Stromal cell of bone marrow (primary cell): ENCODE measurements at regions not wholly inside any gene's neighbourhood (a gene's known extent, or its start where the extent isn't known, plus 50 kb on each side); places are given as distances from the start of the nearest gene placed in this dataset.

Experiments used
- DNase-seq: peaks from one replicate; pipeline ENCODE4 v3.0.0-alpha.2; 2012; ENCODE audit warnings: low read depth

DNA sequence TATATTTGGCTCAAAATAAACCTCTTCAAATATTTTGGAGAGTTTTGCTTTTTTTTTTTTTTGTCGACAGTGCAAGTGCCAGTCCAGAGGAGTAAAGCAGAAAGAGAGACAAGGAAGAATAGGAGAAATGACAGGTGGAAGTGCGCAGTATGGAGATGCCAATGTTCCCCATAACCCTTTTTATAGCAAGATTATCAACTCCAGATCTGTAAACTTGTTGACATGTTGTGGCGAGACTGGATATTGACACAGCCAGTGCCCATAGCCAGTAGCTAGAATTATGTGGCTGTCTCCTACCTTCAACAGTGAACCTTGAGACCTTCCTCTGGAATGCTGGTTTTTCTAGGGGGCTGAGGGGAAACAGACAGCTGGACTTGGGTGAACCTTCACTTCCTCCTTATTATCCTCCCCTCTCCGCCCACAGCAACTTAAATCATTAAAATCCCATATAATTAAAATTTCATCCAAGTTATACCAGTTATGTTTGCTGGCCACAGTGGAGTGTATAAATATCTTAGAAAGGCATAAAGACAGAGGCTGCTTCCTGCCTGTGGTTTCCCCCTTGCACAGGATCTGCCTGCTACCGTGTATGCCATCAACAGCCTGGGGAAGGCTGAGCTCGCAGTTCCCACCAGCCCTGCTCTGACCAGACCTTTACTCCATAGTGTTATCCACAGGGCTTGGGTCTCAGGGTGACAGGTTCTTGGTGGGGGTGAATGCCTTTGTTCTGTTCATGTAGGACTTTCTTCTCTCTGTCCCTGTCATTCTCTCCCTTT lies 112.3 kb upstream of the ANKH start:
- DNase-seq, result no peak

DNA sequence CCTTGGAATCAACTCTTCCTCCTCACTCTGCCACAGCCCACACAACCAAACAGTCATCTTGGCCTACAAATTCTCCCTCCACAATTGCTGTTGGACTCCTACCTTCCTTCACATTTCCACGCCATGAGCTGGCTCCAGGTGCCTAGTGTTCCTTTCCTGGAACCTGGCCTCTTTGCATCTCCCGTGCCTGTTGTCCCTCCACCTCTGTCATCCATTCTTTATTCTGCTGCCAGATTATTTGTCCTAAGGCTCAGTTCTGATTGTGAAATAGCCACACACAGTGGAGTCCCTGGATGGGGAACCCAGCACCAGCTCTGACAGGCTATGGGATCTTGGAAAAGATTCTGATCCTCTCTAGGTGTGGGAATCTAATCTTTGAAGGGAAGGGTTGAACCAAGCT lies 109.1 kb upstream of the ANKH start:
- no peak for DNase-seq

DNA sequence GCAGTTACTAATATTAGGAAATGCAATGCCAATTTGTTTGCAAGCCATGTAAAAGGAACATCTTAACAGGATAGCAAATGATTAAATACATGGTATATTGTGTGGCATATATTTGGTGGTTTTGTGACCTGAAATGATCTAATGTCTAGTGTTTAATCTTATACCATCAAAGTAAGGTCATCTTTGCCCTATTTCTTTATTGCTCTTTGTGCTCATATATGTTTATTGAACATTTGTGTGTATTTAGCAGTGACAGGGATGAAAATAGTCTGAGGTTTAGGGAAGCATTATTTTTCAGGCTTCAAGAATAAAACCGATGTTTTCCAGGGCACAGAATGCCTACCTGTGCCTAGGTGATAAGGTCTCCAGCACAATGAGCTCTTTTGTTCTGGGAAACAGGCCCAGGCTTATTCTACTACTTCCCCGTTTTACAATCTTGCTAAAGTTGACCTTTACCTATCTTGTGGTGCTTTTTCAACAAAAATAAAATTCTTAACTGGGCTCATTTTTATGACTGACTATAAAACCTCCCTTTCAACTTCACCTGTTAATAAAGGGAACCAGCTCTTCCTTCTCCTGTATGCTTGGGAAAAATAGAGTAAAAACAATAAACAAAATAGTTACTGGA lies 105.6 kb upstream of the ANKH start:
- no peak for DNase-seq

DNA sequence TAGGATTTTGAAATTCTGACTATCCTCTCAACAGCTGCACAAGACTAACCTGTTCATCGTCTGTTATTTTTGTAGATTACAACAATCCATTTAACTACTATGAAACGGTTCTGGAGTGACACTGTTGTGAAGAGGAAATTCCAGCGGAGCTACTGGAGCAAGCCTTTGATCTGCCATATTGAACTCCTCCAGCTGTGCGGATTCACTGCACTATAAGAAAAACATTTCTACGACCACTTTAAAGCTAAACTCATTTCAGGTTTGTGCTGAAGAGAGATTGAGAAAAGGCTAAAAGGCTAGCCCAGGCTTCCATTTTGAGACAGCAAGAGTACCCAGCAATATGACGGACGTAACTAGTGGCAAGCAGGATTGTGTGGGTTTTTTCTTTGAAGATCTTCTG lies 104.9 kb upstream of the ANKH start:
- DNase-seq, result no peak

- no peak for DNase-seq
Observed at GRCh38 chr5:14971873-14972272, 100.3 kb upstream of the ANKH start.

DNA sequence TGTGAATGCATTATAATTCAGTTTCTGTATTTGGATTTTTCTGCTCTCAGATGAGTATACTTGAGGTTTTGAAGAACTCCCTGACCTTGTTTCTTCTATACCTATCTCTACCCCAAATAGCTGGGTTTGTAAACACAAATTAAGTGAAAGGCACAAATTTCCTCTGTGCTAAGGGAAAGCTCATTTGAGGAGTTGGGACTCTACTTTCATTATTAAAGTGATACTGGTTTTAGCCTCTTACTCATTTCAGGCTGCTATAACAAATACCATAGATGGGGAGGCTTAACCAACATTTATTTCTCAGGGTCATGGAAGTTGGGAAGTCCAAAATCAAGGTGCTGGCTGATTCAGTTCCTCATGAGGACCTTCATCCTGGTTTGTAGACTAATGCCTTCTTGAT lies 97.2 kb upstream of the ANKH start:
- no peak for DNase-seq

DNA sequence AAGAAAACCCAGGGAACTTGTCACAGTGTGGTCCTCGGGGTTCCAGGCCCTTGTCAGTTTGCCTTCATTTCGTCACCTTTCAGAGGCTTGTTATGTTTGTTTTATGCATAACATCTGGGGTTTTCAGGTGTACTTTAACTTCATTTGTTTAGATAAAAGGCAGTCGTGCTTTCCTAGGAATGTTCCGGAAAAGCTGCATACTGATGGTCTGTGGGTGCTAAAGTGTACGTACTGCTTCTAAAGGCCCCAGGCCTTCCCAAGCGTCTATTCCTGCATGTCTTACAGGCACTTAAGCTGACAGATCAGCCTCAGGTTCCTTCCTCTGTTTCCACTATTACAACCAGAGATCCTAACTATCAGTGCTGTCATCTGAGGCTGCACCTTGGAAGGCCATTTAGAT lies 95.6 kb upstream of the ANKH start:
- DNase-seq, result no peak

DNA sequence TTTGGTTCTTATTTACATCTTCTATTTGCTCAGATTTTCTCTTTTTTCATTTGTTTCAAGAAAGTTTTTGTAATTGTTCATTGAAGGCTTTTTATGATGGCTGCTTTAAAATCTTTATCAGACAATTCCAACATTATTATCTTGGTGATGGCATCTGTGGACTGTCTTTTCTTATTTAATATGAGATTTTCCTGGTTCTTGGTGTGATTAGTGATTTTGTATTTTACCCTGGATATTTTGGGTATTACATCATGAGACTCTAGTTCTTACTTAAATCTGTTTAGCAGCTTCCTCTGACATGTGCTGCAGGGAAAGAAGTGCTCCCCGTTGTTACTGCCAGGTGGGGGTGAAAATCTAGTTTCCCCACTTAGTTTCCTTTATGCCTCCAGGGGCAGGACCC lies 94.2 kb upstream of the ANKH start:
- DNase-seq, result no peak

- no peak for DNase-seq
Observed at GRCh38 chr5:14962604-14963003, 91.0 kb upstream of the ANKH start.

GRCh38 chr5:14960120-14960462 lies 88.5 kb upstream of the ANKH start:
- DNase-seq, result no peak

- no peak for DNase-seq
Observed at GRCh38 chr5:14959399-14960119, 88.0 kb upstream of the ANKH start.

- peak; percentile 19 for DNase-seq
Observed at GRCh38 chr5:14958188-14958587, 86.6 kb upstream of the ANKH start.

GRCh38 chr5:14956423-14957046 lies 85.0 kb upstream of the ANKH start:
- DNase-seq, result no peak

DNA sequence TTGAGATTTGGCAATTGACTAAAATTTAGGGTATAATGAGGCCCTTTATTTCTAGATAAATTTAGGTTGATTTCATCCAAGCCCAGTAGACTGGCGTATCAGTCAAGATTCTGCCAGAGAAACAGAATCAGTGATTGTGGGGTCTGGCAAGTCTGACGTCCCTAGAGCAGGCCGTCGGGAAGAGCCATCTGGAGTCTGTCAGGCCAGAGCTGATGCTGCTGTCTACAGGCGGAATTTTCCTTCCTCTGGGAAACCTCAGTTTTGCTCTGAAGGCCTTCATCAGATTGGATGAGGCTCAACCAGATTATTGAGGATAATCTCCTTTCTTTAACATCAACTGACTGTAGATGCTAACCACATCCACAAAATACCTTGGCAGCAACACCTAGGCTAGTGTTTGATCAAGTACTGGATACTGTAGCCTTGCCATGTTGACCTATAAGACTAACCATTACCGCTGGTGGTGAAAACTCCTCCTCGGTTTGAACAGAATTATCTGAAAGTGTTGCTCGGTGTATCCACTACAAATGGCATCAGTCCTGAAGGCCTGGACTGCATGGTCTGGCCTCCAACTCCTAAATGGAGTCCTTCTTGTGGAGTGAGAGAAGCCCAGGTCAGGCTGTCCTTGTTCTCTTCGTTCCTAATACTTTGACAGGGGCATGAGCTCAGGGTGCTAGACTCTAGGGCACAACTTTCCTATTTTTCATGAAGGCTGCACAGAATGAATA lies 83.2 kb upstream of the ANKH start:
- DNase-seq, result no peak

DNA sequence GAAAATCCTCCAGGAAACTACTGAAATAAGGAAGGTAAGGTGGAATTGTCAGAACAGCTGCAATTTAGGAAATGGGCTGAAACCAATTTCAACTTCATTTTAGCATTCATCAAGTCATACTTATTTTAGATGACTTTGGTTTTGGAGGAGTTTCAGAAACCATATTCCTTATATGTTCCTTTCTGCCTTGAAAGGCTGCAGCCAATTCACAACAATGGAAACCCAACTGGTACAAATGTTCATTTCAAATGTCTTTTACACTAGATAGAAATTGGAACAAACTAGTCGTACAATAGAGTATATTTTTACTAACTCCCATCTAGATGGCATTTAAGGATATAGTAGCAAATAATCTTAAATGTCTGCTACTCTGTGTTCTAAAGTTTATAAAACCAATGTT lies 82.6 kb upstream of the ANKH start:
- no peak for DNase-seq

- DNase-seq, result no peak
Observed at GRCh38 chr5:14953075-14953607, 81.6 kb upstream of the ANKH start.

GRCh38 chr5:14948383-14948782 lies 76.8 kb upstream of the ANKH start:
- DNase-seq, result no peak

DNA sequence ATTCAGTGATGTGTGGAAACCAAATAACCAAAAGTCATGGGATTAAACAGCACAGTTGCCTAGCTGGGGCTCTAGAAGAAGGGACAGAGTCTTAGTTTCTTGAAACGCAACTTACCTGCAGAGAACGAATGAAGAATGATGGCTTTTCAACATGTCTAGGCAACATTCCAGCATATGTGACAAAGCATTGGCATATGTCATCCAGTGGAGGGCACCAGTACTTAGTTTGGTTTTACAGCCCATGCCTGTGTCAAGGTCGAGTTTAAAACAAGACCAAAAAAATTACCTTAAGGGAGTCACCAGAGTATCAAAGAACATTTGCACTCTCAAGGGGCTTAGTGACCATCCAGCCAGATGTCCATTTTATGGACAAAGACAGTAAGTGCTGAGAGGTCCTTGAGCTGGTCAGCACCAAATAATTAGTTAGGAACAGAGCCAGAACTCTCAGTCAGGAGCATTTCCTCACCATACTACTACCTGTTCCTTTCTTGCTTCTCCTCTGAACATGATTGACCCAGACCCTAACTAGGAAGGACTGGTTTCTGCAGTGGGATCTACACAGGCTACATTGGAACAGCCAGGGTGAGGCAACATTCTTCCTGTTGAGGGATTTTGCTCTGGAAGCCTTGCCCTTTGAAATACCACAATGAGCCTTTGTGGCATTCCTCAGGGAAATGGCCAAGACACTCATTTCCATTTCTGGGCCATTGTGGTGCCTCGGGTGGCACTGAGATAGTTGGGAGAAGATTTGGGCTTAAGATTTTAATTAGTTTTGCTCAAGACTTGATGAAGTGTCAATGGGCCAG lies 75.4 kb upstream of the ANKH start:
- DNase-seq, result no peak

DNA sequence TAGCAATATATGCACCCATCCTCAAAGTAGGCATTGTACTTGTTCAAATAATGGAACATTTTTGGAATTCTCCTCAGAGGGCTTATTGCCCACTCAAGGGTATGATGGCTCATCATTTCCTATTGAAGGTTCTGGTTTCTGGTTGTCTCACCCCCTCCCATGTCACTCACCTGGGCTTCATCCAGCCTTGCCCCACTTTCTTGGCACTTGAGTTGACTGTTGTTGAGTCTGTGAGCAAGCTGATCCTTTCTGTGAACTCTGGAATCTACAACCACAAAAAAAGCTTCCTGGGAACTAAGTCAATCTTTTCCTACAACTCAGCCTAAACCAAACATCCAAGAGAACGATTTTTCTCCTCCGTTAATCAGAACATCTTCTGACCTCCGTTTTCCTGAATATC lies 73.9 kb upstream of the ANKH start:
- DNase-seq, result peak; percentile 43

GRCh38 chr5:14944996-14945395 lies 73.4 kb upstream of the ANKH start:
- DNase-seq, result no peak

GRCh38 chr5:14944350-14944739 lies 72.8 kb upstream of the ANKH start:
- no peak for DNase-seq
